GM12892 (cell line): ENCODE measurements at regions not wholly inside any gene's neighbourhood (a gene's known extent, or its start where the extent isn't known, plus 50 kb on each side); places are given as distances from the start of the nearest gene placed in this dataset.

Experiments
- POLR2A ChIP-seq: IDR thresholded peaks from 2 replicates; pipeline ENCODE4 v1.6.1; 2011; ENCODE audit warnings: low read depth, low read length, control low read depth
- POLR2AphosphoS5 ChIP-seq: IDR thresholded peaks from 2 replicates; pipeline ENCODE4 v1.6.1; 2011; ENCODE audit warnings: low read depth, low read length, control low read depth

- TF ChIP-seq POLR2A (no peak), POLR2AphosphoS5 (no peak)
Observed at GRCh38 chr2:161063946-161064306, 96.3 kb upstream of the TANK start.
